Activated T-helper 1 cell treated with Interleukin-2 at 50 U/mL for 16 hours (primary cell): ENCODE measurements at regions not wholly inside any gene's neighbourhood (a gene's known extent, or its start where the extent isn't known, plus 50 kb on each side); places are given as distances from the start of the nearest gene placed in this dataset.

ENCODE experiments used
- DNase-seq: peaks from one replicate; pipeline ENCODE4 v3.0.0-alpha.2; 2020; ENCODE audit warnings: low read depth

DNA sequence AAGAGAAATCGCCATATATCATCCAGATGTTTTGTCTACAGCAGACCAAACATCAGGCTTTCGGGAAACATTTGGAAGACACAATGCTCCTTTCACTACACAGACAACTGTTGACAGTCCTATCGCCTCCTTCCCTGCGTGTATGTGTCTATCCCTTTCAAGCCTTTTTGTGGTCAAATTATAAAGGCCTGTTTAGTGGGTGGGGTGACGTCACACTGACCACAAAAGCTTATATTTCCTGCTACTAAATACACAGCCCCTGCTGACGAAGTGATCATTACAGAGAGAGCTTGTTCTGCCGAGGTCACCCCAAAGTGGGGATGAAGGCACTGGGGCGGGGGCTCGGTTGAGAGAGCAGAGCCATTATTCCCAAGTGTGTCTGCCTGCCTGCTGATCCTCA is 302.7 kb upstream of the TNP1 start:
- no peak for DNase-seq

GRCh38 chr2:217160978-217161973 is 301.4 kb upstream of the TNP1 start:
- DNase-seq = no peak

DNA sequence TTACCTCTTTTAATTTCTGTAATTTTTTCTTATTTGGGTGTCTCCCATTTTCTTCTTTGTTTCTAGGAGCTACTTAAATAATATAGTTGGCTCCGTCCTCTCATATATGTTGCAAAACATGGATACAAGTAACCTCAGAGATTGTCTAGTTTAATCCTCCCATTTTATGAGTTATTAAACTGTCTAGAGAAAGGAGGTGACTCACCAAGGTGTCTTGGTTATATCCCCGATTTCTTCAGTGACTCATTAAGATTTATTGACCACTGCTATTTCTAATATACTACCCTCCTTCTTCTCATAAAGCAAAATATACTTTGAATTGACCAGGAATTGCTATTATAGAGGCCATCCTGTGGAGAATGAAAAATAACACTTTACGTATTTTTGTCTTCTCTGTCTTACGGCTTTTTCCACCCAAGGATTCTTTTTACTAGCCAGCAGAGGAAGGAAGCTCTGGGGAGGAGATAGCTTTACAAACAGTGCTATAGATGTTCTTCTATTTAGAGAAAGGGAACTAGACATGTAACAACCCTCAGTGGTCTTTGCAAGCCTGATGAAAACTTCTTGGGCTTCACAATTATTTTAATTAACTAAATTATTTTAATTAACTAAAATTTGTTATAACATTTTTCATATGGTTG is 300.4 kb upstream of the TNP1 start:
- DNase-seq = no peak

DNA sequence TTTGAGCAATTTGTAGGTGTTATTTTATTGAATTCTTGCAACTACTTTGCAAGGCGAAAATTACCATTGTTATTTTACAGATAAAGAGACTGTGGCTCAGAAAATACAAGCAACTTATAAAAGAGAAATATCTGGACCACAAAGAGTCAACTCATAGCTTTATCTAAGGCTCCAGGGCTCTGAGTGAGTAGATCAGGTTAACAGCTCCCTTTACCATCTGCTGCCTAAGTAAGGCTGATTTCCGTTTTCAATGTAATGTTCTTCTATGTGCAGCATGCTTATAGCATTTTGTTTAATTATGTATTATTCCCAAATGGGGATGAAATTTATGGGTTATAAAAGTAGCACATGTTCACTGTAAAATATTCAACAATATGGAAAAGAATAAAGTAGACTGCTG is 299.1 kb upstream of the TNP1 start:
- DNase-seq = no peak

DNA sequence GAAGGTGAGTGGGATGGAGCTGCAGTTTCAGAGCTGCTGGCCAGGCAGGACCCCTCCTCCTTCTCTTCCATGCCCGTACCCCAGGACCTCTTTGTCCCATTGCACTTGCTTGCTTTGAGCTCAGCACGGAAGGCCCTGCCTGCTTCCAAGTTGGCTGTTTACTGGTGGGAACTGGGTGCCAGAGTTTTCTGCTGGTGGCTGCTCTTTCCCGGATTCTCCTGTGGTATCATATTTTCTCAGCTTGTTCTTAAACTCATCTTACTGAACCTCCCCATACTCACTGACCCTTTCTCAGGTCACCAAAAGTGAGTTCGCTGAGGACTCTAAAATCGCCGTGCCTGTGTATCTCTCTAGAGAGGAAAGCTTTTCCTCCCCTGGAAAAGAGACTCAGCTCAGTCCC is 297.7 kb upstream of the TNP1 start:
- no peak for DNase-seq

DNA sequence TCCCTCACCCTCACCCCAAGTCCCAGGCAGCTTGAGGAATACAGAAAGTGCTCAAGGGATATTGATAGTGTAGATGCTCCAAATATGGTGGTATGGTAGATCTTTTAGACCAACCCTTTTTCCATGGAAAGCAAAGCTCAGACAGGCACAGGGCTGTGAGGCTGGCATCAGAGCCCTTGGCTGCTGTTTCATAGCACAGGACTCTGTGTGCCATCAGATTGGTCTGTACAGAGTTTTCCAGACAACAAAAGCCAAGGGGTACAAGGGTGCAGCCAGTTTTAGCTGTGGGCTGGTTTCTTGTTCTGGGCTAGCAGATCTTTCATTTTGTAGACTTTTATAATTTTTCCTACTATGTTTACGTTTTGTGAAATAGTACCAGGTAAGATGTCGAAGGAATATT is 296.9 kb upstream of the TNP1 start:
- no peak for DNase-seq

- no peak for DNase-seq
Observed at GRCh38 chr2:217154923-217155322, 295.1 kb upstream of the TNP1 start.

DNA sequence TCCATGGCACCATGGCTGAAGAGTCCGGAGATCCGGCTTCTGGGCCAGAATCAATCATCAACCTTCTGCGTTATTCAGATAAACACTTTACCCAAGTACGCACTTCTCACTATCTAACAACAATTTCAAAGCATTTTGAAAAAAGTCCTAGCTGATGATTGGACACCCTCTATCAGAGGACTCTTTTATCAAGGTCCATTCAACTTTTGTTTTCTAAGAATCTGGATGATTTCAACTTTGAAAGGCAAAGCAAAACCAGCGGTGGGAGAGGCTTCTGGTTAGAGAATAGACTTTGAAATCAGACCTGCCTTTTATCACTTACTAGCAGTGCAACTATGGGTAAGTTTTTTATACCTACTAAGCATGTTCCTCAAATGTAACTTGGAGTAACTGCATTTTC is 293.6 kb upstream of the TNP1 start:
- DNase-seq = no peak

GRCh38 chr2:217152831-217153230 is 293.0 kb upstream of the TNP1 start:
- DNase-seq = no peak

DNA sequence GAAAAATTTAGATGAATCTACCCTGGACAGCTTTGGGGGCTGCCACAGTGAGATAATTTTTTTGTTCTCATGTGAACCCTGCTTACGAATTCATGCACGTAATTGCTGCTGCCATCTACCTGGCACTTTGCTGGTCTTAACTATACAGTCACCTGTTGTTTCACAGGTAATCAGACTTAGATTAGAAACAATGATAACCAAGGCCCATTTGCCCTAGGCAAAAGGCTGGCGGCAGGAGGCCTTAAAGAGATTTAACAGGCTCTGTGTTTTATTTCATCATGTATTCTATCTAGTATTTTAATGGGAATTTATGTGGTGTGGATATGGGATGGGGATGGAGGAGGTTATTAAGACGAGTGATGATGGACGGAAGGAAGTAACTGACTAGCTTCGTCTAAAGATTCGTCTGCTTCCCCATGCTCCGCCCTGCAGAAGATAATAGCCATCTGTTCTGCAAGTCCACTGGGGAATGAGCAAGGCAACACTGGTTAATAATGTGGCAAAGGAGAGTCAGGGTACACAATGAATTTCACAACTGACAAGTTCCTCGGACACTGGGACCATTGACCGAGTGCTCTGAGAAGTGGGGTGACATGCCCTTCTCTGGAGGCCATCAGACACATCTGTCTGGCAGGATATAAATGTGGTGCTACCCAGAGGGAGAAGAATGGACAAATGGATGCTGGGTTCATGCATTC is 291.8 kb upstream of the TNP1 start:
- DNase-seq = no peak

GRCh38 chr2:217150236-217150635 is 290.4 kb upstream of the TNP1 start:
- no peak for DNase-seq

DNA sequence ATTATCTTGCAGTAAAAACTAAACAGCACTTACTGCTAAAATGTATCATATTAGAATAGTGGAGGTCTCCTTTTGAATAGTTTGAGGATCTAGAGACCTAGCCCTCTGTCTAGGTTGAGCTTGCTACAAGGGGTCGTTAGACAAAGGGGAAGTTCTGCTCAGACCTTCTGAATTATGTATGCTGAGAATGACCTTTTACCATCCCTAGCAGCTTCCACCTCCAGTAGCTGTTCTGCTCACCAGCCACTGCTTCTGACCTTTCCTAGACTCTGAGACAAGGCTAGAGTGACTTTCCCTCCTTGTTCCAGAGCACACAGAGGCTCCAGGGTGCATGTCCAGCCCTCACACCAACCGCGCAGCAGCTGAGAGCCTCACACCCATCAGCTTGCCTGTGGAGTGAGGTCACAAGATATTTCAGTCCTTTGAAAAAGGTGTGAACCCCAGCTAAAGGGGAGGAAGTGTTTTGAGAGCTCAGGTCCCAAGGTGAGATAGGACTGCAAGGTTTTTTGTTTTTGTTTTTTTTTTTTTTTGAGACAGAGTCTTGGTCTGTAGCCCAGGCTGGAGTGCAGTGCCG is 289.3 kb upstream of the TNP1 start:
- DNase-seq = no peak

DNA sequence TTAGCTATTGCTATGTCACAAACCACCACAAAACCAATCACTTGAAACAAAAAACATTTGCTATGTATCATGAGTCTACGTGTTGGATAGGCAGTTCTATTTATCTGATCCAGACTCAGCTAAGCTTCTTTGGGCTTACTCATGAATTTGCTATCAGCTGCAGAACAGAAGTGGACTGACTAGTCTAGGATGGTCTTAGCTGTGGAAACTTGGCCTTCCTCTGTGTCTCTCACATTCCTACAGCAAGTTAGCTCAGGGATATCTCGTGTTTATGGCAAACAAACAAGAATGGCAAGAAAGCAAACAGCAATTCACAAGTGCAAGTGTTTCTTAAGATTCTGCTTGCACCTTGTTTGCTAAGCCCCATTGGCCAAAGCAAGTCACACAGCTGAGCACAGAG is 288.0 kb upstream of the TNP1 start:
- DNase-seq = no peak

DNA sequence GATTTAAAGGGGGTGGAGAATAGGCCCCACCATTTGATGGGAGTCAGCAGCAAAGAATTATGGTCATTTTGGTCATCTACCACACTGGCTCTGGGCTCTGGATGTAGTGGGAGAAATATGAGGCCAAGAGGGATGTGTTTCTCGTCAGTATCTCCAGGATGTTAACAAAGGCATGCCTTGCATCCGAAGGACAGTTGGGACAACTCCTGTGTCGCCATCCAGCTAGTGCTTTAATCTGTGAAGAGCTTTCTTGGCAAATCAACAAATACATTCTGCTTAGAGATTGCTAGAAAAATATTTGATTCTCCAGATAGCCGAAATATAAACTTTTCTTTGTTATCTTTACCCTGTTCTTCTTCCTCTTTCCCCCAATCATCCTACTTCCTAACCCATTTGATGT is 287.1 kb upstream of the TNP1 start:
- no peak for DNase-seq

- DNase-seq = no peak
Observed at GRCh38 chr2:217142649-217143266, 282.9 kb upstream of the TNP1 start.

DNA sequence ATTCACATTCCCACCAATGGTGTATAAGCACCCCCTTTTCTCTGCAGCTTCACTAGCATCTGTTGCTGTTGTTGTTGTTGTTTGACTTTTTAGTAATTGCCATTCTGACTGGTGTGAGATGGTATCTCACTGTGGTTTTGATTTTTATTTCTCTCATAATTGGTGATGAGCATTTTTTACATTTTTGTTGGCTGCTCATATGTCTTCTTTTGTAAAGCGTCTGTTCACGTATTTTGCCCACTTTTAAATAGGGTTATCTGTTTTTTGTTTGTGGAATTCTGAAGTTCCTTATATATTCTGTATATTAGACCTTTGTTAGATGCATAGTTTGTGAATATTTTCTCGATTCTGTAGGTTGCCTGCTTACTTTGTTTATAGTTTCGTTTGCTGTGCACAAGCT is 278.4 kb upstream of the TNP1 start:
- no peak for DNase-seq

DNA sequence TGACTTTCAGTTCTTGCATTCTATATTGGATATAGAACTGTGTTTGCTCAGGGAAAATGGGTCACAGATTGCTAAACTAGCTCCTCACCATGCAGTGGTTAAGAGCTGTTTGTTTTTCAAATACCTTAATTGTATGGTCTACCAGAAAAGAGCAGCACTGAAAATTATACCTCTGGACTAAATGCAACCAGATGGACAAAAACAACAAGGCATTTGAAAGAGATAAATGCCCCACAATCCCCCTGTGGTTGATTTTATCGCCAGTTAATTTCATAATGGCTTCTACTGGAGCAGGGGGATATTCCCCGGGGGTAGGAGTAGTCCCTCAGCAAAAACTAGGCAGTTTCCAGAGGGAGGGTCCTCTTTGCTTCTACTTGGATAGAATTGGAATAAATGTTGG is 267.9 kb upstream of the TNP1 start:
- DNase-seq = no peak

DNA sequence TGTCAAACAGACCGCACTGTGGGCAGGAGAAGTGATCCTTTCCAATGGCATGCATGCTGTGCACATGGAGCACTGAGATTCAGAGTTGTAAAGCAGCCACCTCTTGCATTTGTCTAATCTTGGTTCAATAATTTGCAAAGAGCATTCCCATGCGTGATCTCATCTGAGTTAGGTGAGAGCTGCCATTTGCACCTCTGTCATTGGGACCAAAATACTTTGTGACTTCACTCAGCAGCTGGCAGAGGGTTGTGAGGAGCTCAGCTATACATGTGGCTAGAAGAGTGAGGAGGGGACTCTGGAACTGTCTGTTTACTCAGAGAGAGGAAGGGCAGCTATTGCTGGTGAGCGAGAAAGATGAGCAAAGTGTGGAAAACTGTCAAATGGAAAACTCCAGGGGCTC is 265.1 kb upstream of the TNP1 start:
- no peak for DNase-seq

GRCh38 chr2:217124050-217124449 is 264.2 kb upstream of the TNP1 start:
- DNase-seq = no peak

DNA sequence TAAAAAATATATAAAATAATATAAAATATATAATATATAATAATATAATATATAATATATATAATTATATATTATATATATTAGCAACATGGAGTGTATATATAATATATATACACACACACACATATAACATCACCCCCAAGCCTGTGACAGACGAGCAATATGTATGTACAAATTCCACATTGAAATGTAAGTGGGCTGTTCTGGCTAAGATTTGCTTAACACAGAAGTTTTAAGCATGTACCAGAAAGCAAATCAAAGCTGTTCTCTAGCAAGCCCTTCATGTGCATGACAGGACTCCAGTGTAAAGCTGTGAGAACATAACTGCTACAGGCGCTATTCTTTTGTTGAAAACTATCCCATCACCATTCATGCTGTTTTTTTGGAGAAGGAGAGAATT is 261.7 kb upstream of the TNP1 start:
- no peak for DNase-seq

- no peak for DNase-seq
Observed at GRCh38 chr2:217120429-217120828, 260.6 kb upstream of the TNP1 start.
